SK-N-MC (cell line): ENCODE measurements at regions not wholly inside any gene's neighbourhood (a gene's known extent, or its start where the extent isn't known, plus 50 kb on each side); places are given as distances from the start of the nearest gene placed in this dataset.
A peak's percentile ranks its signal among the peaks of the same experiment; 100 is the strongest.

Experiments used
- DNase-seq: peaks from one replicate; pipeline ENCODE4 v3.0.0-alpha.2; 2011; ENCODE audit warnings: low read depth, low spot score
- H3K27ac ChIP-seq: fragments of 200-600 bp; sonication (generic); 2 replicates; pipeline ENCODE4 v1.5.1; 2016; ENCODE audit warnings: mixed run types
- H3K36me3 ChIP-seq: fragments of 200-600 bp; sonication (generic); 2 replicates; pipeline ENCODE4 v1.6.1; 2017; ENCODE audit warnings: antibody characterized with exemption, low read length, mixed read lengths; ENCODE audit not compliant: insufficient read depth
- H3K4me3 ChIP-seq: fragments of 200-600 bp; sonication (generic); 2 replicates; pipeline ENCODE4 v1.5.1; 2016
- H3K9ac ChIP-seq: fragments of 200-600 bp; sonication (generic); 2 replicates; pipeline ENCODE4 v1.8.0; 2017; ENCODE audit warnings: mixed run types, mixed read lengths; ENCODE audit not compliant: insufficient read length
- H3K9me3 ChIP-seq: fragments of 200-600 bp; sonication (generic); 2 replicates; pipeline ENCODE4 v1.6.1; 2017; ENCODE audit warnings: low read depth, mild to moderate bottlenecking, antibody characterized with exemption, low read length, moderate library complexity, mixed read lengths
- EZH2 ChIP-seq: fragments of 200-600 bp; sonication (generic); IDR thresholded peaks from one replicate; pipeline ENCODE4 v1.6.1; 2017; ENCODE audit warnings: antibody characterized with exemption
- FOXP2 ChIP-seq: optimal IDR thresholded peaks from 2 replicates; pipeline ENCODE3; 2011; ENCODE audit warnings: mild to moderate bottlenecking, moderate library complexity; ENCODE audit not compliant: insufficient read depth; ENCODE audit errors: extremely low read length, control extremely low read depth
- POLR2AphosphoS5 ChIP-seq: IDR thresholded peaks from 2 replicates; pipeline ENCODE4 v1.6.1; 2012; ENCODE audit warnings: mild to moderate bottlenecking, low read depth, low read length, borderline replicate concordance

GRCh38 chr14:49193332-49194065, 392.7 kb downstream of the RPS29 start:
- H3K9ac ChIP-seq, result no peak overlapping the region
- no peaks in the 10 kb centered on the region for H3K36me3 ChIP-seq
- no peak overlapping the region for H3K27ac ChIP-seq
- DNase-seq, result no peak
- TF ChIP-seq FOXP2 (no peak), POLR2AphosphoS5 (no peak)
- H3K4me3 ChIP-seq, result no peak overlapping the region
- H3K9me3 ChIP-seq, result no peaks in the 10 kb centered on the region

DNA sequence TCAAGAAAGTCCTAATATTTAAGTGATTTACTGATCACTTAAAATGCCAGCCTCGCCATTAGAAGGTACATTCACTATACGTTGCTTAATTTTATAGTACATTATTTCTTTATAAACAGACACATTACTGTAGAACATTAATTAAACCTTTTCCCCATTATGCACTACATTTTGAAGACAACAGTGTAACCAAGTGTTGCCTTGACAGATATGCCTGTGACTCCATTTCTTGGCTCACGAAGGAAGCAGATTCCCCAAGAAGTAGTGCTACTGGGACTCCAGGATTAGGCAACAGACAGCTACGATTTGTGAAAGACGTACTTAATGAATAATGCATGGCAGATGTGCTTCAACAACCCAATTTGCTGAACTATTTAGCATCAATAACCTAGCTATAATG, 394.8 kb downstream of the RPS29 start:
- DNase-seq, result no peak
- Histone ChIP-seq H3K27ac (no peak overlapping the region), H3K36me3 (no peaks in the 10 kb centered on the region), H3K4me3 (no peak overlapping the region), H3K9me3 (no peaks in the 10 kb centered on the region), H3K9ac (no peak overlapping the region)
- TF ChIP-seq EZH2 (no peak), POLR2AphosphoS5 (no peak), FOXP2 (no peak)

- TF ChIP-seq POLR2AphosphoS5 (no peak), FOXP2 (no peak), EZH2 (no peak)
- H3K27ac ChIP-seq, result no peak overlapping the region
- no peaks in the 10 kb centered on the region for H3K9me3 ChIP-seq
- H3K36me3 ChIP-seq, result no peaks in the 10 kb centered on the region
- H3K4me3 ChIP-seq, result no peak overlapping the region
- no peak overlapping the region for H3K9ac ChIP-seq
- DNase-seq, result no peak
Measured at GRCh38 chr14:49189375-49189774, 396.8 kb downstream of the RPS29 start.

- TF ChIP-seq FOXP2, result no peak
- no peak for TF ChIP-seq POLR2AphosphoS5
- no peak for TF ChIP-seq EZH2
- Histone ChIP-seq H3K9ac (no peak overlapping the region), H3K4me3 (no peak overlapping the region), H3K9me3 (no peaks in the 10 kb centered on the region), H3K27ac (no peak overlapping the region), H3K36me3 (no peaks in the 10 kb centered on the region)
- DNase-seq, result no peak
Measured at GRCh38 chr14:49187799-49188198, 398.4 kb downstream of the RPS29 start.

DNA sequence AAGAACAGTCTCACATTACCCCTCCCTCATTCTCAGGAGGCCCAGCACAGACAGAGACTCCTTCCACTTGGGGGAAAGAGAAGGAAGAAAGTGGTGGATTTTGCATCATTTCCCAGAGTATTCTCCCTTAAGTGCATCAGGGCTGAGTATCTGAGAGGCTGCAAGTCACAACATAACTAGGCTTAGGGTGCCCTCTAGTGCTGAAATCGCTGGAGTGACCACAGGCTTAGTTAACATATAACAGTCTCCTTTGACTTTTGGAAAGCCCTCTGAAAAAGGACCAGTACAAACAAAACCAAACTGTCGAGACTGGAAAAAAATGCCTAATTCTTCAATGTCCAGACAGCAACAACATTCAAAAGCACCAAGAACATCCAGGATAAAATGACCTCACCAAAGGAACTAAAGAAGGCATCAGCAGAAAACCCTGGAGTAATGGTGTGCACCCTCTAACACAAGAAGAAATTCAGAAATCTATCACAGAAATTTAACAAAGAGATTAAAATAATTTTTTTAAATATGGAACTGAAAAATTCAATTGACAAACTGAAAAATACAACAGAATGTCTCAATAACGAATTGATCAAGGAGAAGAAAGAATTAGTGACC, 412.3 kb downstream of the RPS29 start:
- TF ChIP-seq POLR2AphosphoS5 (no peak), FOXP2 (no peak), EZH2 (no peak)
- Histone ChIP-seq H3K9me3 (no peaks in the 10 kb centered on the region), H3K4me3 (no peak overlapping the region), H3K27ac (no peak overlapping the region), H3K36me3 (no peaks in the 10 kb centered on the region), H3K9ac (no peak overlapping the region)
- DNase-seq, result peak; percentile 75

DNA sequence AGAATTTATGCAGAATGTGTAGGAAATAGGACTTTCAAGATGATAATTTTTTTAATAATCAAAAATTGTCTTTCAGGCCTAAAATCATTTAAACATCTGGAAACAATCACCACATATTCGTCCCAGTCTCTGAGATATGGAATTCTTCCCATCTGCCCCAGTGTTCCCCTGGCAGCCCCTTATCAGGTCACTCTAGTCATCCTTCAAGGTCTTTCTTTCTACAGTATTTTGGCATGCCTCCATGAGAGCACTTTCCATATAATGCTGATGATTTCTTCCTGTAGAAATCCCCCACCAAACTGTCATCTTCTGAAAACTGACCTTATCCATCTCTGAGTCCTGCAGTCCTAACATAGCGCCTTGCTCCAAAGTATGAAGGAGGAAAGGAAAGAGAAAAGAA, 422.1 kb downstream of the RPS29 start:
- TF ChIP-seq POLR2AphosphoS5 (no peak), FOXP2 (no peak), EZH2 (no peak)
- no peak for DNase-seq
- no peaks in the 10 kb centered on the region for H3K36me3 ChIP-seq
- H3K9me3 ChIP-seq, result no peaks in the 10 kb centered on the region
- H3K4me3 ChIP-seq, result no peak overlapping the region
- H3K9ac ChIP-seq, result no peak overlapping the region
- H3K27ac ChIP-seq, result no peak overlapping the region

- no peaks in the 10 kb centered on the region for H3K9me3 ChIP-seq
Measured at GRCh38 chr14:49160983-49161382, 425.2 kb downstream of the RPS29 start.

GRCh38 chr14:49159081-49159480, 427.1 kb downstream of the RPS29 start:
- Histone ChIP-seq H3K27ac (no peak overlapping the region), H3K9ac (no peak overlapping the region), H3K36me3 (no peaks in the 10 kb centered on the region), H3K9me3 (no peaks in the 10 kb centered on the region), H3K4me3 (no peak overlapping the region)
- no peak for DNase-seq
- TF ChIP-seq EZH2, result no peak
- no peak for TF ChIP-seq POLR2AphosphoS5
- no peak for TF ChIP-seq FOXP2

More at GRCh38 chr14:49160983-49161382, 425.2 kb downstream of the RPS29 start:
- DNase-seq, result no peak
- H3K36me3 ChIP-seq, result no peaks in the 10 kb centered on the region
- no peak overlapping the region for H3K4me3 ChIP-seq
- no peak overlapping the region for H3K27ac ChIP-seq
- H3K9ac ChIP-seq, result no peak overlapping the region
- TF ChIP-seq FOXP2, result no peak
- no peak for TF ChIP-seq POLR2AphosphoS5
- TF ChIP-seq EZH2, result no peak
